HCT116 (cell line): ENCODE measurements at regions not wholly inside any gene's neighbourhood (a gene's known extent, or its start where the extent isn't known, plus 50 kb on each side); places are given as distances from the start of the nearest gene placed in this dataset.
"Not testable (repeated sequence)": the region's sequence is repeated elsewhere in the genome, so short reads cannot be mapped to it uniquely, and the experiment has no call there.

Experiments
- ATAC-seq: fragments of 200-7000 bp; cut with Tn5 transposase; 2 replicates; pipeline ENCODE4 v1.9.1; 2020; ENCODE audit warnings: mild to moderate bottlenecking, moderate library complexity
- BruUV-seq: library from RNA; stranded (reverse); fragments of 400-500 nt; replicated peaks from 2 replicates; lab custom pipeline; 2021; lab: Mats Ljungman, UMichigan
- CTCF ChIA-PET: fragments of 300-600 bp; sonication (Branson Sonifier 250); formaldehyde crosslinking; loops from one replicate; lab custom pipeline; 2021; ENCODE audit warnings: antibody characterized with exemption; lab: Charles Lee
- POLR2A ChIA-PET: fragments of 300-600, 350-600 bp; sonication (Branson Sonifier 250); formaldehyde crosslinking; loops from one replicate; lab custom pipeline; 2021; ENCODE audit warnings: antibody characterized with exemption; lab: Charles Lee
- RAD21 ChIA-PET, 2 experiments: fragments of 300-600 bp; sonication (Branson Sonifier 250); formaldehyde crosslinking; loops; one replicate each; lab custom pipeline; 2023; ENCODE audit warnings: low total read pairs in 2 of 2; ENCODE audit not compliant: uncharacterized antibody in 2 of 2, unreplicated experiment in 2 of 2, low non-redundant PET in 1 of 2; lab: Charles Lee
- DNase-seq: peaks from one replicate; pipeline ENCODE4 v3.0.0-alpha.2; 2010; ENCODE audit warnings: low read depth, low spot score
- H2AFZ ChIP-seq: fragments of 200-600 bp; shearing (Covaris generic), sonication (generic); 2 replicates; pipeline ENCODE4 v1.6.1; 2017; ENCODE audit warnings: low read depth, mixed run types, mixed read lengths, antibody characterized with exemption, low read length; ENCODE audit not compliant: poor library complexity, severe bottlenecking
- H3K27ac ChIP-seq: 2 replicates; pipeline ENCODE4 v1.5.1; 2012; ENCODE audit warnings: low read depth, low read length
- H3K27me3 ChIP-seq: fragments of 200-600 bp; sonication (generic); 2 replicates; pipeline ENCODE4 v1.6.1; 2016; ENCODE audit warnings: mixed run types, low read length, mixed read lengths; ENCODE audit not compliant: insufficient read depth
- H3K36me3 ChIP-seq, 2 experiments: fragments of 200-500 bp in 1 of 2; fragments of 200-600 bp in 1 of 2; sonication (Bioruptor generic) in 1 of 2; sonication (generic) in 1 of 2; 2 replicates each; pipeline versions ENCODE4 v1.5.1 to v1.6.1; 2014 to 2016; ENCODE audit warnings: low read length in 2 of 2, inconsistent platforms in 1 of 2, mixed read lengths in 1 of 2, mixed run types in 1 of 2; ENCODE audit not compliant: insufficient read depth in 2 of 2, control insufficient read depth in 1 of 2
- H3K4me1 ChIP-seq, 2 experiments: fragments of 200-600 bp in 1 of 2; sonication (generic) in 1 of 2; 2 replicates each; pipeline versions ENCODE4 v1.5.1 to v1.6.1; 2012 to 2017; ENCODE audit warnings: low read length in 2 of 2, inconsistent platforms in 1 of 2, mild to moderate bottlenecking in 1 of 2, mixed read lengths in 1 of 2, mixed run types in 1 of 2, moderate library complexity in 1 of 2; ENCODE audit not compliant: insufficient read depth in 2 of 2, control insufficient read depth in 1 of 2
- H3K4me2 ChIP-seq: fragments of 200-600 bp; sonication (generic); 2 replicates; pipeline ENCODE4 v1.6.1; 2017; ENCODE audit warnings: mixed run types, low read length, mixed read lengths
- H3K4me3 ChIP-seq, 2 experiments: fragments of 200-600 bp in 1 of 2; sonication (generic) in 1 of 2; replicated peaks in 1 of 2; 2 replicates each; pipeline ENCODE4 v1.5.1; 2011 to 2016; ENCODE audit warnings: low read length in 2 of 2, control low read depth in 1 of 2, low read depth in 1 of 2, mild to moderate bottlenecking in 1 of 2, mixed read lengths in 1 of 2, mixed run types in 1 of 2
- H3K79me2 ChIP-seq: fragments of 200-600 bp; sonication (generic); 2 replicates; pipeline ENCODE4 v1.6.1; 2017; ENCODE audit warnings: mild to moderate bottlenecking, mixed run types, low read length, moderate library complexity, mixed read lengths; ENCODE audit not compliant: insufficient read depth
- H3K9ac ChIP-seq: fragments of 200-600 bp; sonication (generic); 2 replicates; pipeline ENCODE4 v1.6.1; 2016; ENCODE audit warnings: low read length, mixed read lengths
- H3K9me2 ChIP-seq: fragments of 200-600 bp; sonication (generic), shearing (Covaris generic); 2 replicates; pipeline ENCODE4 v1.6.1; 2017; ENCODE audit warnings: mixed run types, mild to moderate bottlenecking, moderate library complexity; ENCODE audit not compliant: insufficient read depth
- H3K9me3 ChIP-seq, 2 experiments: fragments of 200-500 bp in 1 of 2; fragments of 200-600 bp in 1 of 2; sonication (Bioruptor generic) in 1 of 2; sonication (generic) in 1 of 2; 2 replicates each; pipeline ENCODE4 v1.6.1; 2014 to 2017; ENCODE audit warnings: low read length in 2 of 2, mixed read lengths in 2 of 2, inconsistent platforms in 1 of 2, low read depth in 1 of 2, mild to moderate bottlenecking in 1 of 2, mixed run types in 1 of 2, moderate library complexity in 1 of 2; ENCODE audit not compliant: control insufficient read depth in 1 of 2, insufficient read depth in 1 of 2
- H4K20me1 ChIP-seq: fragments of 200-600 bp; sonication (generic), shearing (Covaris generic); 2 replicates; pipeline ENCODE4 v1.6.1; 2017; ENCODE audit warnings: mixed run types, mild to moderate bottlenecking, moderate library complexity; ENCODE audit not compliant: insufficient read depth
- EZH2phosphoT487 ChIP-seq: fragments of 200-600 bp; IDR thresholded peaks from 2 replicates; pipeline ENCODE4 v1.6.1; 2018; ENCODE audit warnings: antibody characterized with exemption, borderline replicate concordance
- FOSL1 ChIP-seq: IDR thresholded peaks from 2 replicates; pipeline ENCODE4 v1.6.1; 2012; ENCODE audit warnings: low read depth
- POLR2A ChIP-seq: IDR thresholded peaks from 2 replicates; pipeline ENCODE4 v1.7.0; 2011; ENCODE audit warnings: borderline replicate concordance; ENCODE audit not compliant: insufficient read depth, insufficient read length; ENCODE audit errors: extremely low read depth
- intact Hi-C: fragments of 100-400 bp; cut with micrococcal nuclease; formaldehyde crosslinking; loops from 2 replicates; pipeline ENCODE4 v1.10.0; 2022

DNA sequence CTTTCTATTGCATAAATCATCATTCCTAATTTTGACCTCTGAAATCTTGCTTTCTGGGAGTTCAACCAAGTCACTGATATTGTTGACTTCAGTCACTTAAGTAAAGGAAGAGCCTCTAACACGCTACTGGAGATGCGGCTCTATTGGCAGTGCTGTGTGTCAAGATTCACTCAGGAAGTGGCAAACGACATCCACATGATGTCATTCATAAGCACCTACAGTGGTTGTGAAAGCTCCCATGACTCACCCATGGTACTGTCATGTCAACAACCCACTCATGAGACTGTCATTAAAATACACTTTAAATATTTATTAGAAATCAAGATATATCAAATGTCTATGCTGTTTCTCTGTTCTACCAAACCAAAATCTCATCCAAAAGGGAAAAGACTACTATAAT is 52.5 kb upstream of the LHFPL3 start:
- ChIA-PET POLR2A (no interaction called here), CTCF (no interaction called here), RAD21 (no interaction called here)
- 0 out of 2 replicates have a peak, but pooled peaks cover 1% of the 10 kb centered on the region for H3K27me3 ChIP-seq
- no peaks in the 10 kb centered on the region for H3K36me3 ChIP-seq
- intact Hi-C loops = no loop called here
- no peak overlapping the region for H3K9ac ChIP-seq
- H3K79me2 ChIP-seq = no peaks in the 10 kb centered on the region
- no peaks in the 10 kb centered on the region for H3K9me2 ChIP-seq
- no peaks in the 10 kb centered on the region for H3K9me3 ChIP-seq
- no peaks in the 10 kb centered on the region for H4K20me1 ChIP-seq
- H2AFZ ChIP-seq = no peak overlapping the region
- TF ChIP-seq EZH2phosphoT487 (no peak), FOSL1 (no peak), POLR2A (no peak)
- H3K4me1 ChIP-seq = no peaks in the 10 kb centered on the region
- DNase-seq (no peak), ATAC-seq (no peak)
- no TSS peak for BruUV-seq
- no peak overlapping the region for H3K4me3 ChIP-seq
- H3K4me2 ChIP-seq = no peak overlapping the region
- no peak overlapping the region for H3K27ac ChIP-seq

DNA sequence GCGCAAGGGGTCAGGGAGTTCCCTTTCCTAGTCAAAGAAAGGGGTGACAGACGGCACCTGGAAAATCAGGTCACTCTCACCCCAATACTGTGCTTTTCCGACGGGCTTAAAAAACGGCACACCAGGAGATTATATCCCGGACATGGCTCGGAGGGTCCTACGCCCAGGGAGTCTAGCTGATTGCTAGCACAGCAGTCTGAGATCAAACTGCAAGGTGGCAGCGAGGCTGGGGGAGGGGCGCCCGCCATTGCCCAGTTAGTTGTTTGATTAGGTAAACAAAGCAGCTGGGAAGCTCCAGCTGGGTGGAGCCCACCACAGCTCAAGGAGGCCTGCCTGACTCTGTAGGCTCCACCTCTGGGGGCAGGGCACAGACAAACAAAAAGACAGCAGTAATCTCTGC is 51.7 kb upstream of the LHFPL3 start:
- H3K9ac ChIP-seq, H3K79me2 ChIP-seq, H4K20me1 ChIP-seq, H3K9me3 ChIP-seq, H3K4me3 ChIP-seq, BruUV-seq, H3K27ac ChIP-seq, CTCF ChIA-PET, intact Hi-C loops, H3K4me1 ChIP-seq, ATAC-seq, H3K27me3 ChIP-seq, RAD21 ChIA-PET, POLR2A ChIA-PET, DNase-seq, H3K4me2 ChIP-seq, H3K9me2 ChIP-seq, H3K36me3 ChIP-seq, H2AFZ ChIP-seq: not testable (repeated sequence)
